GM18870 (cell line): ENCODE measurements at regions not wholly inside any gene's neighbourhood (a gene's known extent, or its start where the extent isn't known, plus 50 kb on each side); places are given as distances from the start of the nearest gene placed in this dataset.
A peak's percentile ranks its signal among the peaks of the same experiment; 100 is the strongest.

Source experiments
- ATAC-seq: cut with Tn5 transposase; IDR thresholded peaks from one replicate; pipeline ENCODE4 v1.9.1; 2021; ENCODE audit warnings: moderate library complexity; ENCODE audit not compliant: unreplicated experiment

- ATAC-seq: no peak
Observed at GRCh38 chr6:71476872-71477271, 188.3 kb downstream of the OGFRL1 start.

- ATAC-seq: no peak
Observed at GRCh38 chr6:71478834-71479541, 190.4 kb downstream of the OGFRL1 start.

- ATAC-seq: no peak
Observed at GRCh38 chr6:71480577-71480976, 192.0 kb downstream of the OGFRL1 start.

GRCh38 chr6:71481011-71481410 lies 192.4 kb downstream of the OGFRL1 start:
- ATAC-seq: no peak

GRCh38 chr6:71481801-71482200 lies 193.2 kb downstream of the OGFRL1 start:
- ATAC-seq: no peak

- ATAC-seq: no peak
Observed at GRCh38 chr6:71482742-71483141, 194.1 kb downstream of the OGFRL1 start.

GRCh38 chr6:71486461-71486860 lies 197.8 kb downstream of the OGFRL1 start:
- peak; percentile 67 for ATAC-seq

GRCh38 chr6:71488186-71488585 lies 199.6 kb downstream of the OGFRL1 start:
- no peak for ATAC-seq

- no peak for ATAC-seq
Observed at GRCh38 chr6:71489736-71490135, 201.1 kb downstream of the OGFRL1 start.

GRCh38 chr6:71490876-71491275 lies 202.3 kb downstream of the OGFRL1 start:
- ATAC-seq: no peak

GRCh38 chr6:71491844-71492243 lies 203.2 kb downstream of the OGFRL1 start:
- ATAC-seq: no peak

- no peak for ATAC-seq
Observed at GRCh38 chr6:71492668-71493067, 204.1 kb downstream of the OGFRL1 start.

GRCh38 chr6:71496018-71496721 lies 207.6 kb downstream of the OGFRL1 start:
- ATAC-seq: peak; percentile 100

GRCh38 chr6:71496722-71497033 lies 208.1 kb downstream of the OGFRL1 start:
- ATAC-seq: no peak

- no peak for ATAC-seq
Observed at GRCh38 chr6:71498638-71499037, 210.0 kb downstream of the OGFRL1 start.

GRCh38 chr6:71499667-71500066 lies 211.1 kb downstream of the OGFRL1 start:
- ATAC-seq: no peak

- ATAC-seq: no peak
Observed at GRCh38 chr6:71502168-71502567, 213.6 kb downstream of the OGFRL1 start.

GRCh38 chr6:71502956-71503355 lies 214.3 kb downstream of the OGFRL1 start:
- ATAC-seq: no peak

- no peak for ATAC-seq
Observed at GRCh38 chr6:71507183-71507582, 218.6 kb downstream of the OGFRL1 start.

GRCh38 chr6:71509191-71510005 lies 220.8 kb downstream of the OGFRL1 start:
- no peak for ATAC-seq

GRCh38 chr6:71510057-71510713 lies 221.6 kb downstream of the OGFRL1 start:
- peak; percentile 80 for ATAC-seq
